GM23338 (cell line): ENCODE measurements at regions not wholly inside any gene's neighbourhood (a gene's known extent, or its start where the extent isn't known, plus 50 kb on each side); places are given as distances from the start of the nearest gene placed in this dataset.
"Not testable (repeated sequence)": the region's sequence is repeated elsewhere in the genome, so short reads cannot be mapped to it uniquely, and the experiment has no call there.

Source experiments
- CREB1 ChIP-seq: fragments of 250-450 bp; sonication (Bioruptor Pico); IDR thresholded peaks from 2 replicates; pipeline ENCODE4 v1.5.0; 2020; ENCODE audit warnings: low read depth, mild to moderate bottlenecking, moderate library complexity
- CTCF ChIP-seq, 2 experiments: fragments of 200-600 bp in 1 of 2; sonication (generic) in 1 of 2; conservative IDR thresholded peaks; 2 replicates each; pipeline versions ENCODE4 v1.5.1 to v1.6.1; 2016 to 2017; ENCODE audit warnings: antibody characterized with exemption in 2 of 2, low read depth in 2 of 2, mild to moderate bottlenecking in 2 of 2, moderate library complexity in 1 of 2
- EZH2 ChIP-seq: fragments of 200-600 bp; sonication (generic); IDR thresholded peaks from one replicate; pipeline ENCODE4 v1.8.0; 2017; ENCODE audit warnings: antibody characterized with exemption, mild to moderate bottlenecking, low read depth; ENCODE audit not compliant: unreplicated experiment
- EZH2phosphoT487 ChIP-seq: fragments of 200-600 bp; sonication (generic); IDR thresholded peaks from one replicate; pipeline ENCODE4 v1.8.1; 2018; ENCODE audit warnings: antibody characterized with exemption; ENCODE audit not compliant: unreplicated experiment
- JUNB ChIP-seq: IDR thresholded peaks from one replicate; pipeline ENCODE4 v1.6.1; 2016; ENCODE audit warnings: antibody characterized with exemption; ENCODE audit not compliant: unreplicated experiment
- POLR2AphosphoS5 ChIP-seq: IDR thresholded peaks from 2 replicates; pipeline ENCODE4 v1.6.1; 2016; ENCODE audit warnings: antibody characterized with exemption, low read depth
- REST ChIP-seq: IDR thresholded peaks from one replicate; pipeline ENCODE4 v1.6.1; 2018; ENCODE audit warnings: antibody characterized with exemption; ENCODE audit not compliant: unreplicated experiment
- STAT1 ChIP-seq: IDR thresholded peaks from one replicate; pipeline ENCODE4 v1.6.1; 2016; ENCODE audit warnings: antibody characterized with exemption; ENCODE audit not compliant: unreplicated experiment
- ZNF114 ChIP-seq: fragments of 250-450 bp; sonication (Bioruptor Pico); IDR thresholded peaks from 2 replicates; pipeline ENCODE4 v1.5.0; 2020; ENCODE audit warnings: mild to moderate bottlenecking, moderate library complexity
- ZNF331 ChIP-seq: fragments of 250-450 bp; sonication (Bioruptor Pico); IDR thresholded peaks from 2 replicates; pipeline ENCODE4 v1.5.0; 2020; ENCODE audit warnings: low read depth, mild to moderate bottlenecking, moderate library complexity
- TF ChIP-seq, protein P1 (sequence below): IDR thresholded peaks from 2 replicates; pipeline ENCODE4 v1.6.1; 2016; ENCODE audit warnings: antibody characterized with exemption

DNA sequence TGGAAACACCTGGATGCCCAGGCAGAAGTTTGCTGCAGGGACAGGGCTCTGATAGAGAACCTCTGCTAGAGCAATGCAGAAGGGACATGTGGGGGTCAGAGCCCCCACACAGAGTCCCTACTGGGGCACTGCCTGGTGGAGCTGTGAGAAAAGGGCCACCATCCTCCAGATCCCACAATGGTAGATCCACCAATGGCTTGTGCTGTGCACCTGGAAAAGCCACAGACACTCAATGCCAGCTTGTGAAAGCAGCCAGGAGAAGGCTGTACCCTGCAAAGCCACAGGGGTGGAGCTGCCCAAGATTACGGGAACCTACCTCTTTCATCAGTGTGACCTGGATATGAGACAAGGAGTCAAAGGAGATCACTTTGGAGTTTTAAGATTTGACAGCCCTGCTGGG, 87.1 kb downstream of the BTBD3 start:
- not testable (repeated sequence) for TF ChIP-seq CTCF (conservative IDR thresholded peaks at IDR 0.05; ENCODE audit: low read depth in 2 of 2); POLR2AphosphoS5; EZH2; JUNB; EZH2phosphoT487; REST; ZNF114 (CRISPR knock-in tag); CREB1 (CRISPR knock-in tag); ZNF331 (CRISPR knock-in tag); STAT1
- TF ChIP-seq, protein P1, sequence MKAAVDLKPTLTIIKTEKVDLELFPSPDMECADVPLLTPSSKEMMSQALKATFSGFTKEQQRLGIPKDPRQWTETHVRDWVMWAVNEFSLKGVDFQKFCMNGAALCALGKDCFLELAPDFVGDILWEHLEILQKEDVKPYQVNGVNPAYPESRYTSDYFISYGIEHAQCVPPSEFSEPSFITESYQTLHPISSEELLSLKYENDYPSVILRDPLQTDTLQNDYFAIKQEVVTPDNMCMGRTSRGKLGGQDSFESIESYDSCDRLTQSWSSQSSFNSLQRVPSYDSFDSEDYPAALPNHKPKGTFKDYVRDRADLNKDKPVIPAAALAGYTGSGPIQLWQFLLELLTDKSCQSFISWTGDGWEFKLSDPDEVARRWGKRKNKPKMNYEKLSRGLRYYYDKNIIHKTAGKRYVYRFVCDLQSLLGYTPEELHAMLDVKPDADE: not testable (repeated sequence)
